HG02642 (cell line): ENCODE measurements at regions not wholly inside any gene's neighbourhood (a gene's known extent, or its start where the extent isn't known, plus 50 kb on each side); places are given as distances from the start of the nearest gene placed in this dataset.
A peak's percentile ranks its signal among the peaks of the same experiment; 100 is the strongest.
"Not testable (repeated sequence)": the region's sequence is repeated elsewhere in the genome, so short reads cannot be mapped to it uniquely, and the experiment has no call there.

ENCODE experiments used
- ATAC-seq: cut with Tn5 transposase; IDR thresholded peaks from one replicate; pipeline ENCODE4 v1.9.1; 2021; ENCODE audit warnings: mild to moderate bottlenecking; ENCODE audit not compliant: unreplicated experiment, poor library complexity

DNA sequence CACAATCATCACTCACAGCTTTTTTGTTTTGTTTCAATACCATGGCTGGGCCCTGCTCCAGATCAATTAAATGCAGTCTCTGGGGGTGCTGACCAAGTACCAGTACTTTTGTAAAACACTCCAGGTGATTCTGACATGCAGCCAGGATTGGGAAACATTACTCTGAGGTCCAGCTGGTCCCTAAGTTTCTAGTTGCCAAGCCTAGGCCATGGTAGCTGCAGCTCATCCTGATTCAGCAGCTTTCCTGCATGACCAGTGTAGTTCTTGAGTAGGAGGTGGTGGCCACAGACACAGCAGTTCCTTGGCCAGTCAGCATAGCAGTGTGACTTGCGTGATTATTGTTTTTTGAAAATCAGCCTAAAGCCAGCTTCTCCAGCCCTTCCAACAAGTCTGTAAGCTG lies 859.1 kb downstream of the DIAPH3 start:
- no peak for ATAC-seq

DNA sequence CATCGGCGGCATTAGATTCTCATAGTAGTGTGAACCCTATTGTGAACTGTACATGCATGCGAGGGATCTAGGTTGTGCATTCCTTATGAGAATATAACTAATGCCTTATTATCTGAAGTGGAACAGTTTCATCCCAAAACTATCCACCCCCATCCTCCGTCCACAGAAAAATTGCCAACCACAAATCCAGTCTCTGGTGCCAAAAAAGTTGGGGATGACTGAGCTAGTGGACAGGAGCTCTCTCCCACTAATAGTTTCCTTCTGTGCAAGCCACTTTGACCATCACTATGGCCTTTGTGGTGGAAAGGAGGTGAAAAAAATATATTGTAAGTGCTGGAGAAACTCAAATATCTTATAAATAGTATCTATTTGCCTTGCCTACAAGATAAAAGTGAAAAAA lies 857.8 kb downstream of the DIAPH3 start:
- ATAC-seq, result no peak

DNA sequence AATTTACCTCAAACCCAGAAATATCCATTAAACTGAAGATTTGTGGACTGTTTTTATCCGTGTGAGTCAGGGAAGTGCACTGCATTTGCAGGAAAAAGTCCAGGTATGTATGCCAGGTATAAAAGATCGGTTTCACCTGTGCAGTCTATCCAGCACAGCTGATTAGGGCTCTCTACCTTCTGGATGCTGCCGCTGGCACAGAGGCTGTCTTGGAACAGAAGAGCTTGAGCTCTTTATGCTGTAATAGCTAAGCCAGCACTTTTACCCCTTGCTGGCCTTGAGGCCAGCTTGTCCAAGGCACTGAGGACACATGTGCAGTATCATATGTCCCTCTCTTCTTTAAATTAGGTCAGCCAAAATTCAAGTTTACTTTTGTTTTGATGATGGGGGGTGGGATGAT lies 851.0 kb downstream of the DIAPH3 start:
- no peak for ATAC-seq

DNA sequence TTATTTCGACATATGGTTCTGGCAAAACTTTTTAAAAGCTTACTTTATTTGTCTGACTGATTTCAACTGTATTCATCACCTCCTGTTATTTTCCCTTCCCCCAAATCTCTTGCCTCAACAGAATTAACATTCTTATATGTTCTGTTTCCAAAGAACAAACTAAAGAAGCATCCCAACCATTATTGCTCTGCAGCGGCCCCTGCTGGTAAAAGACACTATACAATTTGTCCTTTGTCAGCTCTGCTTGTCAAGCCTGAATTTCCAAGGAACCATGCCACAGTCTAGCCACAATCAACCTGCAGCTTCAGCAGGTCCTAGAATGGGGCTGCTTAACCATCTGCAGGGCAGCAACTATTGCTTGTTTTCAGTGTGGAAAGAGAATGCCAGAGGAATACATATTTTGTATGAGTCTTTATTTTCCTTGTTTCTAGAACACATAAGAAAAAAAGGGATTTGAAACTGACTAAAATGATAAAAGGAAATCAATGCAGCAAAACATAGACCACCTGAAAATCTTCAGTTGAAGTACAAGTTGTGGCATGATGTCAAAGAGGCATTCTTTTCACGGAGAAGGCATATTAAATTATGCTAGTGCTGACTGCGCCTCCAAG lies 845.3 kb downstream of the DIAPH3 start:
- peak; percentile 85 for ATAC-seq

DNA sequence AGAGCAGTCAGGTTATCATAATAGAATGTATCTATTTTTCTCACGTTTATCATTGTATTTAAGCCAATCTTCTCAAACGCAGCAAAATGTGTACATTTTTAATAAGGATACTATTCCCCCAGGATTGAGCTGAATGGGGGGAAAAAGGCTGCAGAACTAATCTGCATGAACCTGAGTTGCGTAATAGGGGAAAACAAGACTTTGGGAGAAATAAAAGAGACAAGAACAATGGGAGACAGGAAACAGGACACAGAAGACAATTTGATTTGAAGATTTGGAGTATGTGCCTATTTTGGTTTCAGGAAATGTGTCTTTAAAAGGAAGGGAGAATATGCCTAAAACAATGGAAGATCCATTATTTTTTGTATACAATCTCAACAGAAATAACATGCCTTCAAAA lies 844.5 kb downstream of the DIAPH3 start:
- ATAC-seq, result no peak

DNA sequence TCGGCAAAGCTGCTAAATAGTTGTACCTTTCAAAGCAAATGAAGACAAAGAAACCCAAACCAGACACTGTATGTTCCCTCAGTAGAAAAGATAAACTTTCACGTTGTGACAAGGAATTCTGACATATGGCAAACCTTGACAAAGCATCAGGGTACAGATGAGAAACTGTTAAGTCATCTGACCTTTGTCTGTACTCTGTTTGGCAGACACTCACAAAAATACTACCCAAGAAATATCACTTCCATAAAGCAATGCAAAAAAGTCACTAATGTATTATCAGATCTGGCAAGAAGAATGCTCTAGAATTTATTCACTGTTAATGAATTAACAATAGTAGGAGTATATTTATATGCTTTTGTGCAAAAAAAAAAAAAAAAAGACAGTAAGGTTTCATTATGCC lies 843.7 kb downstream of the DIAPH3 start:
- no peak for ATAC-seq

DNA sequence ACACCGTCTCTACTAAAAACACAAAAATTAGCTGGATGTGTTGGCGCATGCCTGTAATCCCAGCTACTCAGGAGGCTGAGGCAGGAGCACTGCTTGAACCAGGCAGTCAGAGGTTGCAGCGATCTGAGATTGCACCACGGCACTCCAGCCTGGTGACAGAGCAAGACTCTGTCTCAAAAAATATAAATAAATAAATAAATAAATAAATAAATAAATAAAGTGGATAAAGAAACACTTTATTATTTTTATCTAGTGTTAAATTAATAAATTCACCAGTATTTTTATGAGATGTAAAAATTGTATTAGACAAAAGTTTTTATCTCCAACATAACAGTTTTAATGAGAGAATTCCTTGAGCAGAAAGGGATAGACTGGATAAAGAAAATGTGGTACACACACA lies 839.3 kb downstream of the DIAPH3 start:
- ATAC-seq, result not testable (repeated sequence)

DNA sequence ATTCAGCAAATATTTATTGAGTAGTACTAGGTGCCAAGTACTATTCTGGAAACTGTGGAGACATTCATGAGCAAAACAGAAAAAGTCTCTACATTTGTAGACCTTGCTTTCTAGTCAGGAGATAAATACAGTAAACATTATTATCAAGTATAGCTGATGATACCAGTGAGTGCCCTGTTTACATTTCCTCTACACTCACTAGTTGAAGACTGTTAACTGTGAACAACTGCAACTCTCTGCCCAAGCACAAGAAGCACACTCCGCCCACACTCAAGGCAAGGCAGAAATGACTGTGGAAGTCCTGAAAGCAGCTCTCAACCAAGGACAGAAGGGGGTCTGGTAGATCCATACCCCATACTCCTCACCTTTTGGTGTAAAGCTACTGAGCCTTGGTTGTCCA lies 837.0 kb downstream of the DIAPH3 start:
- ATAC-seq, result no peak

DNA sequence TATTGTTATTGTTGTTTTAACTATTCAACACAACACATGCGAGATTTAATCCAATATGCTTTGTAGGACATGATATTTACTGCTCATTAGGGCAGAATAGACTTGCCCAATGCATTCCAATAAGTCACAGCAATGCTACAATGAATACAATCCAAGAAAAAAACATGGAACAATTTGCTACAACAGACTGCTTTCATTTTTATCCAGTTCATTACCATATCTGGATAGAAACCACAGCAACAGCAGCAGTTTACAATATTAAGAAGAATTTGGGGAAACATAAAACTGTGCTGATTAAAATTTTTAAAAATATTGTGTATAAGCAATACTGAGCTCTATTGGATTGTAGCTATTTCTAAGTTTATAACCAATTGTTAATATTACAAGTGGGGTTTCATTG lies 833.0 kb downstream of the DIAPH3 start:
- ATAC-seq, result no peak

DNA sequence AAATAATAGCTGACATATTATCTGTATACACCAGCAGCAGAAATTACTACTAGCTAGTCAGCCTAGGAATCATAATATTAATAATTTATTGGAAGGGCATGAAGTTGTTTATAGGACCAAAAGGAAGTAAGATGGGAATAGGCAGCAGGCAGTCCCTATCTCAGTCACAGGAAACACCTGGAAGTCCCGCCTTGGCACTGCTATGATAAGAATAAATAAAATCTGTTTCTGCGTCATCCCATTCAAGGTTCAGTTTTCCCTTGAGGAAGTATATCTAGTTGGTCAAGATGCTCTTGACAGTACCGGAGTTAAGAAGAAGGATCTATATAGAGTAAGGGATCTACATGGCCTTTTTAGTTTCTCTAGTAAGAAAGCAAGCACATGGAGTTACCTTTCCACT lies 830.8 kb downstream of the DIAPH3 start:
- no peak for ATAC-seq

DNA sequence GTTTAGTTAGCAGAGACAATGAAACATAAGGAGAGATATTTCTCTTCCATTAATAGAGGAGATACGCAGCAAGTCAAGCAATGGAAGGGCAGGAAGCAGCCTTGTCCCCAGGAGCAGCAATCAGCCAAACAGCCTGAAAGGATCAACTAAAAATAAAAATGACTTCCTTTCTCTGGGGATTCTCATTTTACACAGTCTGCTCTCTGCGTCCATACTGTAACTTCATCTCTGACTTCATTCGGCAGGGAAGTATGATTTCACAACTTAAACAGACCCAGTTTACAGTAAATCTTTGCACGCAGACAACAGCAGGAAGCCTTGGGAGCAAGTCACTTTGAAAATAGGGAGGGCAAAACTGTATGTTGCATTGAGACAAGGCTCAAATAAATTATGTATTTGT lies 826.7 kb downstream of the DIAPH3 start:
- no peak for ATAC-seq

DNA sequence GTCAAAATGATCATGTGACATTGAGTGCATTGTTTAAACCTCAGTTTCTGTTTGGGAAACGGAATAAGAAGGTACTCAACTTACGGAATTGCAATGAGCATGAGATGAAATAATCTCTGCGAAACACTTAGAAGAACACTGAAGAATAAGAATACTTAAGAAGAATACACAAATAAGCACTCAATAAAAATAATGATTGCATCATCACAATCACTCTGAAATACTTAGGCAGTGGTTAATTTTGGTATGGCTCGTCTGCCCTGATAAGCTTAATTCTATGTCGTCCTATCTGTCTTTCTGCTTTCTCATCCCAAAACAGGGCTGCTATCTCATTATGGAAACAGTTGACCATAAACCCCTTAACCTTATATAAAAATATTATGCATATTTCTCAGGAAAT lies 823.6 kb downstream of the DIAPH3 start:
- no peak for ATAC-seq

DNA sequence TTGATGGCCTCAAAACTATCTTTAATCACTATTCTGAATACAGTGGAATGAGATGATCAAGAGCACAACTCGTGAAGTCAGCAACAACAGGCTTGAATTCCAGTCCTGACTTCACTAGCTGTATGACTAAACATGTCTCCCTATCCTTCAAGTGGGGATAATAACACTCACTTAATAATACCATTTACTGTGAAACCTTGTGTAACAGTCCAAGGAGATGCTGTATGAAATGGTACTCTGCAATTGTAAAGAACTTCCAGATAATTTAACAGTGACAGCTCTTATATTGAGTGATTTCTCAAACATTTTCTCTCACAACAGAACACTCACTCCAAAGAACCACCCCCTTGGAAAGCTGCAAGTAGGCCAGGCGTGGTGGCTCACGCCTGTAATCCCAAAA lies 823.1 kb downstream of the DIAPH3 start:
- no peak for ATAC-seq

DNA sequence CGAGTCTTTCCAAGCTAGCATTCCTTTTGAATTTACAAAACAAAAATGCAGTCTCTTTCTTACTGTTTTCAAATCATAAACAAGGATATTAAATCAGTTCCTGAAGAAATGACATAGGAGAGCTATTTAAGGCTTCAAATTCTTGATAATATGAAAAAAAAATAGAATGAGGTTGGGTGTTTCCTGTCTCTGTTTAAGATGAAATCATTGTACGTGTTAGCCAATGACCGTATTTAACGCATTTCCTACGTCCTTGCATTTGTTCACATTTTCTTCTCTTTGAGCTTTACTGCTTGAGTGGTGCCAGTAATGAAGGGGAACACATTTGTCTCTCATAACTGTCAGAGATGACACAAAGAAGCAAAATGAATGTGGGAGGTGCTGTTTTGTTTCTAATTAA lies 821.3 kb downstream of the DIAPH3 start:
- no peak for ATAC-seq

DNA sequence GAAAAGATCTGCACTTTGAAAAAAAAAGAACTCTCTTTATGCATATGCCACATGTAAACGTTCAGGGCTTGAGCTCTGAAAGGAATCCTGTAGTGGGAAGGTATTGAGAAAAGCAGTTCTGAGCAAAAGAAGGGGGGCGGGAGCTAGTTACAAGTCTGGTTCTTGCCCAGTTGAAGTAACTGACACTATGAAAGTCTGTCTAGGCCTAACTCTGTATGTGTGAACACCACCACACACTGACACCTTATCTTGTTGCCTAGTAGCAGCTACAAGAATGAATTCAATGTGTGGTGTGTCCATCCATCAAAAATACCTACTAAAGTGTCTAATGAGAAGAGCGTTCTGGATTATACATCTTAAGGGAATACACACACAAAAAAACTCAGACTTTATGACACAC lies 820.6 kb downstream of the DIAPH3 start:
- ATAC-seq, result no peak

DNA sequence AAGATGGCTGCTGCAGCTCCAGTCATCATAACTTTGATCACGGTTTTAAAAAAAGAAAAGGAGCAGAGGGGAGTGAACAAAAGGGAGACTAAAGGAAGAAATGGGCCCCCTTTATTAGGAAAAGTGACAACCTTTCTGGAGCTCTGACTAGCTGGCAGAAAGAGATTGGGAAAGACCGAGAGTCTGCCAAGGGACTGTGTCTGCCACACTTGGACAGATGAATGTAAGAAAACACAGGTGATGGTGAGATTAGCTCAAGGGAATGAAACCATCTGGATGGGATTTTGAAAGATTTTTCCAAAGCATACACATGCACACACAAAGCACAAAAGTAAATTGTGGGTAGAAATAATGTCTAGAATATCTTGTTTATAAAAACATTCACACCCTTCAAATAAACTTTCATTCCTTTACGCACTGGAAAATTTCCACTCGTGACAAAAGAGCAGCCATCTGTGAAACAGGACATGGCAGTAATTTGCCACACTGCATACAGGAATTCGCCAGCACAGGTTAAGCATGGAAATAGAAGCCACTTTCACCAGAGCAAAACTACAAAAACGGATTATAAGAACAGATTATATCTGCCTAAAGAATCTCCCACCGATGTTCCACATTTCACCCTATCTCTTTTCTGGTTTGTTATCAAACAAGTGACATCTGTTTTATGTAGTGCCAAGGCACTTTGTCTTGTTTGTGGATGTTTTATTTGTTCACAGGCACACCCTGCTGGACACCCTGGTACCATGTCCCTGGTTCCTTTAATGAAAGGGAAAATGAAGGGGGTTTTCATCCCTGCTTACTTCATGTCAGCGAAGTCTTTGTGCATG lies 819.5 kb downstream of the DIAPH3 start:
- ATAC-seq, result no peak

DNA sequence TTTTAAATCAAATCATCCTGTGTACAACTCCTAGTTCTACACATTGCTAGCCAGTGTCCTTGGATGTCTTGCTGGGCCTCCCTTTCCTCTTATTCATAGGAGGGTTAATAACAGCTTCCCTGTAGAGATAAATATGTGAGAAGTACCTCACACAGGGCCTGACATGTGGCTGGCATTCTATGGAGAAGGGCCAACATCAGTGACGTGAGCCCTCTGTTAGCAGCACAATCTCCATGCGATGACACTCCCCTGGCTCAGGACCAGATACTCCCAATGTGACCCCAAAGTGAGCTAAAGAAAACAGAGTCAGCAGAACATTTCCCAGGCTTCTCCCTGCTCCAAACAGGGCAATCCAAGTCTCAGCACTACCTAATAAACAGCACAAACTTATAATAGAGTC lies 818.4 kb downstream of the DIAPH3 start:
- ATAC-seq, result no peak

DNA sequence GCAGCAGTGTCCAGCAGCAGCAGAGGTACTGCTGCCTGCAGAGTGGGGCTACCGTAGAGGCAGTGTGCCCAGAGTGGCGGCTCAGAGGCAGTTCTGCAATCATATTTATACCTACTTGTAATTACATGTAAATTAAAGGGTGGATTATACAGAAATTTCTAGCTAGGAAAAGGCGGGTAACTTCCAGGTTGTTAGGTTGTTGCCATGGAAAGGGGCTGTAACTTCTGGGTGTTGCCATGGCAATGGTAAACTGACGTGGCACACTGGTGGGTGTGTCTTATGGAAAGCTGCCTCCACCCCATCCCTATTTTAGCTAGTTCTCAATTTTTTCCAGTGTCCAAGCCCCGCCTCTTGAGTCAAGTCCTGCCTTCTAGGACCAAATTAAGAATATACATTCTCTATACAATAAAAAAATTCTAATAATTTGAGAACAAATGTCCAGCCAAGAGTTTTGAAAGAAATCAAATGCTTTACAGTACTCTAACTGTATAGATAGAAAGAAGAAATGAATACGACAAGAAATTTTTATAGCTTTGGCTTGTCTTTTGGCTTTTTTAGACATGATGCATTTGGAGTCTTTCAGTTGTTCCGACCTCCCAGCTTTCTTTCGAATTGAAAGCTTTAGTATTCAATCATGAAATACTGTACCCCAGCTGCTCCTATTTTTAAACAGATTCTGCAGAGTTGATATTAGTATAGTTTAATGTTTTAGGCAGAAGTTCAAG lies 816.6 kb downstream of the DIAPH3 start:
- ATAC-seq, result no peak

DNA sequence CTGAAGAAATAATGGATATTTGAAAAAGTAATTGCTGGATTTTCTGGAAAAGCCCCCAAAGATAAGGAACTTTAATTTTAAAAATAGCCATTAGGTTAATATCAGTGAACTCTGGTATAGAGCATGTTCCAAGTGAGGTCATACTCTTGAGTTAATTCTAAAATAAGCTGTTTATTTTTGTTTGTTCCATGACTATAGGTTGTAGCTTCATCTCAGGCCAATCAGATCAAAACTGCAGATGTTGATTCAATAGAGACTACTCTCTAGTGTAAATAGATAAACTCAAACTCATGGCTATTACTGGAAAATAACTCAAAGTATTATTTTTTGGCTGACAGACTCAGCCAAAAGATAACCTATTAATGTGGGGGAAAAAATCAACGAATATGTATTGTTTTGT lies 815.1 kb downstream of the DIAPH3 start:
- no peak for ATAC-seq

DNA sequence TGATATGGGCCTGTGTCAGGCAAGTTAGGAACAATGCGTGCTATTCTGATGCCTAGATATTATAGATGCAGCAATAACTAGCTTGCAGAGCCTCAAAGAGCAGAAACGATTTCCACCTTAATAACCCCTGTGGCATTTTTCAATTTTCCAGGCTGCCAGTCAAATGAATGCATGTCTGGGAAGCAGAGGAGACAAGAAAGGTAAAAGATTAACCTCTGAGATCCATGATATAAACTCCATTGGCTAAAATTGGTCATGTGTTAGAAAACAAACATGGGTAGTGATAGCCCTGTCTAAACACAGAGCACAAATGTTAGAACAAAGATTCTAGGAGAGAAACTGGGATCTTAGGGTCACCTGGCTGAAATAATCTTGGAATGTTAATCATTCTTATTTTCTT lies 811.1 kb downstream of the DIAPH3 start:
- no peak for ATAC-seq

DNA sequence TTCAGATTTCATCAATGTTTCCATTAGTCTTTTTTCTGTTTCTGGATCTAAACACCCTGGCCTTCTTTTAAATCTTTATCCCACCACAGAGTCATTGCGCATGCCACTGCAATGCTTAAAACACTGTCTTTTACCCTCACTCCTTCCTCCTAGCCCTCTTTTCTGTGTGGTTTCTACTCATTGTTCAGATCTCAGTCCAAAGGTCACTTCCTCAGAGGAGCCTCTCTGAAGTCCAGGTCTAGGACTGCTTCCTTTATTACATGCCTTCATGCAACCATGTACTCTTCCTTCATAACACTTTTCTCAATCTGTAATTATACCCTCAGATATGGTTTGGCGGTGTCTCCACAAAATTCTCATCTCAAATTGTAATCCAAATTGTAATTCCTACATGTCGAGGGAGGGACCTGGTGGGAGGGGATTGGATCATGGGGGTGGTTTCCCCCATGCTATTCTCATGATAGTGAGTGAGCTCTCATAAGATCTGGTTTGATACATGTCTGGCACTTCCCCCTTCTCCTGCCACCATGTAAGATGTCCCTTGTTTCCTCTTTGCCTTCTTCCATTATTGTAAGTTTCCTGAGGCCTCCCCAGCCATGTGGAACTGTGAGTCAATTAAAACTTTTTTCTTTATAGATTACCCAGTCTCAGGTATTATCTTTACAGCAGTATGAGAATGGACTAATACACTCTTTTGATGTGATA lies 808.9 kb downstream of the DIAPH3 start:
- ATAC-seq, result no peak
